Mucosa of descending colon (tissue), 3 donors: ENCODE measurements at regions not wholly inside any gene's neighbourhood (a gene's known extent, or its start where the extent isn't known, plus 50 kb on each side); places are given as distances from the start of the nearest gene placed in this dataset.

Experiments
- ATAC-seq: fragments of 200-7000 bp; cut with Tn5 transposase; one replicate; pipeline ENCODE4 v1.9.1; 2020; ENCODE audit warnings: mild to moderate bottlenecking, moderate library complexity
- DNase-seq, 3 donors: peaks; one replicate each; pipeline ENCODE4 v3.0.0-alpha.2; 2020
- H3K36me3 ChIP-seq: fragments of 200-600 bp; one replicate; pipeline ENCODE4 v1.8.0; 2021; ENCODE audit warnings: low read depth, mild to moderate bottlenecking
- H3K4me1 ChIP-seq: fragments of 200-600 bp; one replicate; pipeline ENCODE4 v1.8.0; 2021; ENCODE audit warnings: low read depth, mild to moderate bottlenecking
- H3K4me3 ChIP-seq: fragments of 200-600 bp; one replicate; pipeline ENCODE4 v1.8.0; 2021; ENCODE audit warnings: mild to moderate bottlenecking
- H3K9me3 ChIP-seq: fragments of 200-600 bp; one replicate; pipeline ENCODE4 v1.8.0; 2021; ENCODE audit warnings: mild to moderate bottlenecking
- CTCF ChIP-seq: fragments of 200-600 bp; IDR thresholded peaks from one replicate; pipeline ENCODE4 v1.8.0; 2022; ENCODE audit warnings: antibody characterized with exemption, mild to moderate bottlenecking
- intact Hi-C, 2 donors: fragments of 100-400 bp; cut with DNase I in 1 of 2; cut with micrococcal nuclease in 1 of 2; formaldehyde crosslinking; loops; one replicate each; pipeline versions ENCODE4 v1.11.0 to v1.11.1; 2022; cut with DNase I, micrococcal nuclease
- donor health status: DM: no; HTN: no; CAD: no; lungs with moderate emphysema.
- donor health status: DM: no; HTN: no; CAD: no.
- donor health status: DM: no; HTN: yes; CAD: no.

GRCh38 chr7:47037607-47038006, 544.3 kb downstream of the TNS3 start:
- intact Hi-C loops = no loop called here
- Histone ChIP-seq H3K9me3 (no peaks in the 10 kb centered on the region), H3K4me3 (no peak overlapping the region), H3K4me1 (no peaks in the 10 kb centered on the region), H3K36me3 (no peaks in the 10 kb centered on the region)
- DNase-seq (no peak), ATAC-seq (no peak)
- TF ChIP-seq CTCF = no peak

- TF ChIP-seq CTCF = no peak
- Histone ChIP-seq H3K36me3 (no peaks in the 10 kb centered on the region), H3K4me1 (no peaks in the 10 kb centered on the region), H3K4me3 (no peak overlapping the region), H3K9me3 (no peaks in the 10 kb centered on the region)
- intact Hi-C loops = no loop called here
- DNase-seq (no peak), ATAC-seq (no peak)
Observed at GRCh38 chr7:47036909-47037308, 545.0 kb downstream of the TNS3 start.

GRCh38 chr7:47035522-47035921, 546.4 kb downstream of the TNS3 start:
- no peak for TF ChIP-seq CTCF
- Histone ChIP-seq H3K4me1 (no peaks in the 10 kb centered on the region), H3K9me3 (no peaks in the 10 kb centered on the region), H3K4me3 (no peak overlapping the region), H3K36me3 (no peaks in the 10 kb centered on the region)
- intact Hi-C loops = no loop called here
- no peak for ATAC-seq
- DNase-seq = no peak

- TF ChIP-seq CTCF = no peak
- no peaks in the 10 kb centered on the region for H3K36me3 ChIP-seq
- H3K9me3 ChIP-seq = no peaks in the 10 kb centered on the region
- ATAC-seq (no peak), DNase-seq (no peak)
- H3K4me1 ChIP-seq = no peaks in the 10 kb centered on the region
- H3K4me3 ChIP-seq = no peak overlapping the region
- intact Hi-C loops = no loop called here
Observed at GRCh38 chr7:47034180-47034579, 547.7 kb downstream of the TNS3 start.

- Histone ChIP-seq H3K4me1 (no peaks in the 10 kb centered on the region), H3K9me3 (no peaks in the 10 kb centered on the region), H3K4me3 (no peak overlapping the region), H3K36me3 (no peaks in the 10 kb centered on the region)
- DNase-seq (no peak), ATAC-seq (no peak)
- no peak for TF ChIP-seq CTCF
- intact Hi-C loops = no loop called here
Observed at GRCh38 chr7:47032536-47032908, 549.4 kb downstream of the TNS3 start.

GRCh38 chr7:47031786-47032535, 550.0 kb downstream of the TNS3 start:
- DNase-seq = no peak
- no peak for TF ChIP-seq CTCF
- no peak for ATAC-seq
- H3K4me1 ChIP-seq = no peaks in the 10 kb centered on the region
- H3K4me3 ChIP-seq = no peak overlapping the region
- H3K9me3 ChIP-seq = no peaks in the 10 kb centered on the region
- no peaks in the 10 kb centered on the region for H3K36me3 ChIP-seq
- intact Hi-C loops = no loop called here
